Fibroblast of mammary gland (primary cell): ENCODE measurements at regions not wholly inside any gene's neighbourhood (a gene's known extent, or its start where the extent isn't known, plus 50 kb on each side); places are given as distances from the start of the nearest gene placed in this dataset.

Source experiments
- DNase-seq: peaks from one replicate; pipeline ENCODE4 v3.0.0-alpha.2; 2010; ENCODE audit warnings: low read depth
- H3K4me3 ChIP-seq: 2 replicates; pipeline ENCODE4 v1.5.1; 2011; ENCODE audit warnings: low read depth, mild to moderate bottlenecking, low read length, moderate library complexity; ENCODE audit not compliant: control insufficient read depth
- CTCF ChIP-seq: conservative IDR thresholded peaks from 2 replicates; pipeline ENCODE4 v1.5.1; 2011; ENCODE audit warnings: low read depth, low read length, inconsistent platforms; ENCODE audit not compliant: control insufficient read depth, insufficient read depth

- H3K4me3 ChIP-seq = no peak overlapping the region
Observed at GRCh38 chr7:115649429-115649828, 381.1 kb downstream of the TFEC start.

DNA sequence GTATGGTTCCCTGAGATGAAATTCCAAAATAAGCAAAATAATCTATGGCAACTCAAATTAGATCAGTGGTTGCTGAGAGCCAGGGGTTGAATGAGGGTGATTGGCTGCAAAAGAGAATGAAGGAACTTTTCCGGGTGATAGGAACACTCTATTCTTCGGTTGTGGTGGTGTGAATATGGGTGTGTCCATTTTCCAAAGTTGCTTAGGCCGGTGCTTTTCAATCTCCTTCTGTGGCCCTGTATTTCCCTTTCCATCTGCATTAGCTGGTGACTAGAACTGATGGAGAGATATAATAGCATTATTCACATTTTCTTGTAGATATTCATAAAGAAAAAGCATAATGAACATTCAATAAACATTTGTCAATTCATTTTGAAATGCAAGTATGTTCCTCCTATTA lies 382.9 kb downstream of the TFEC start:
- no peak overlapping the region for H3K4me3 ChIP-seq
- no peak for TF ChIP-seq CTCF
- DNase-seq = no peak

More at GRCh38 chr7:115649429-115649828, 381.1 kb downstream of the TFEC start:
- TF ChIP-seq CTCF = no peak
- DNase-seq = no peak

DNA sequence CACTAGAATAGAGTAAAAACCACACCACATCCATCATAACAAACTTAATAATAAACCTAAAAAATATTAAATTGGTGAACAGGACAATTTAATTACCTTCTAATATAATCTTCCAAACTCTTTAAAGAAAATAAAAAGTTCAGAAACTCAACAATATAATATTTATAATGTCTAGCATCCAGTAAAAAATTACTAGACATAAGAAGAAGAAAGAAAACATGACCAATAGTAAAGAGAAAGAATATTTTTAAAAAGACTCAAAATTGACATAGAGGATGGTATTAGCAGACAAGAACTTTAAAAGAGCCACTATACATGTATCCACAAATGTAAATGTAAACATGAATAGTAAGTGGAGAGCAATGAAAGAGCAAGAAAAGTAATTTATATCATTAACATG lies 388.4 kb downstream of the TFEC start:
- no peak for TF ChIP-seq CTCF
- no peak for DNase-seq
- H3K4me3 ChIP-seq = no peak overlapping the region

DNA sequence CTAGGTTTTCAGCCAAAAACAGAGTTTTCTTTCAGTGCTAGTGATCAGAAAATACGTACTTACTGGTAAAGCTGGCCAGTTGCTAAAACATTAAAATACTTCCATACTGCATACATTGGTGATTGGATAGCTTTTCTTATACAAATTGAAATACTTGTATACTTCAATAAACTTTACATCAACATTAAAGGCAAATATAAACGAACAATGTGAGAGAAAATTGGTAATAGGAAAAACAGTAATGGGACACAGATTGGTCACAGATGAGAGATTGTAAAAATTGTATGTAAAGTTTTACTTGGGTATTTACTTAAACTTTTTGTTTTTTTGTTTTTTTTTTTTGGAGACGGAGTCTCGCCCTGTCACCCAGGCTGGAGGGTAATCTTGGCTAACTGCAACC lies 391.7 kb downstream of the TFEC start:
- no peak for DNase-seq
- no peak overlapping the region for H3K4me3 ChIP-seq
- TF ChIP-seq CTCF = no peak

- no peak overlapping the region for H3K4me3 ChIP-seq
- no peak for DNase-seq
- no peak for TF ChIP-seq CTCF
Observed at GRCh38 chr7:115637128-115637527, 393.4 kb downstream of the TFEC start.

DNA sequence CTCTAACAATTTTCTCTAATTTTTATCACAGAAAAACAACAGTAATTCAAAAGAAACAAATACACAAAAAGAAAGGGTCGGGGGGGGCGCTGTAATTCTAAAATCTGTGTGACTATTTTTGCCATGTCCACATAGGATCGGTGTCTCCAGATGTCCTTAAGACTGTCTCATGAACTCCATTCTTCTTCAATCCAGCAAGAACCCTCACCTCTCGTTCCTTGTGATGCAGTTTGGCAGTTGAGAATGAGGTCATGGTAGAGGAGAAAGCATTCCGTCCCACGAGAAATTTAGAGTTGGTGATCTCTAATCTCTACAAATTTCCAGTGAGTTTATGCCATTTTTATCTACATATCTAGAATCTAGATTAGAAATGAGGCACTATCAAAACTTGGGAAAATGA lies 394.7 kb downstream of the TFEC start:
- H3K4me3 ChIP-seq = no peak overlapping the region
- DNase-seq = no peak

More for the DNA sequence above, 394.7 kb downstream of the TFEC start:
- TF ChIP-seq CTCF = no peak
